ENCODE measurements at regions not wholly inside any gene's neighbourhood (a gene's known extent, or its start where the extent isn't known, plus 50 kb on each side); places are given as distances from the start of the nearest gene placed in this dataset.

DNA sequence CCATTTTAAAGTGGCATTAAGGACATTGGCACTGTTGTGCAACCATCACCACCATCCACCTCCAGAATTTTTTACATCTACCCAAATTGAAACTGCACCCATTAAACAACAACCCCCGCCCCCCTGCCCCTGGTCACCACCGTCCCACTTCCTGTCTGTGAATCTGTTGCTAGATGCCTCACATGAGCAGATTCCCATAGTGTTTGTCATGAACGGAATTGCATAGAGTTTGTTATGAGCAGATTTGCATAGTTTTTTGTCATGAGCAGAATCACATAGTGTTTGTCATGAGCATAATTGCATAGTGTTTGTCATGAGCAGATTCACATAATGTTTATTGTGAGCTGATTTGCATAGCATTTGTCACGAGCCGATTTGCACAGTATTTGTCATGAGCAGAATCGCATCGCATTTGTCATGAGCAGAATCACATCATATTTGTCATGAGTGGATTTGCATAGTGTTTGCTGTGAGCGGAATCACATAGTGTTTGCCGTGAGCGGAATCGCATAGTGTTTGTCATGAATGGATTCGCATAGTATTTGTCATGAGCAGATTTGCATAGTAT, 54.0 kb upstream of the GTF3A start:
- no peak for DNase-seq

DNA sequence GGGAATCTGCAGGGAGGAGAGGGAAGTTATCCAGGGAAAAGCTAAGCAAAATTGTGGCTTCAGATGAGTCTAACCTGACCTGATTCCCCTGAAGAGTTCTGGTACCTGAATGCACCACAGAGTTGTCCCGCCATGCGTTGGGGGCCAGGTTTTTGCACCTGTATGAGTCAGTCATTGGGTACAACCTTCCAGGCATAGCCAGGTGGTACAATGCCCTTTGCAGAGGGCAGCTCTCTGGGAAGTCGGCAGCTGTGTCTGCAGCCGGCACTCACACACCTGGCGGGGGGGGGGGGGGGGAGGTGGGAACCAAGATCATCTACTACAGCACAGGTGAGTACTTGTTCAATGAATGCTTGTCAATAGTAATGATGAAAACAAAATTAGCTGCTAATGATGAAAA, 52.5 kb upstream of the GTF3A start:
- no peak for DNase-seq

DNA sequence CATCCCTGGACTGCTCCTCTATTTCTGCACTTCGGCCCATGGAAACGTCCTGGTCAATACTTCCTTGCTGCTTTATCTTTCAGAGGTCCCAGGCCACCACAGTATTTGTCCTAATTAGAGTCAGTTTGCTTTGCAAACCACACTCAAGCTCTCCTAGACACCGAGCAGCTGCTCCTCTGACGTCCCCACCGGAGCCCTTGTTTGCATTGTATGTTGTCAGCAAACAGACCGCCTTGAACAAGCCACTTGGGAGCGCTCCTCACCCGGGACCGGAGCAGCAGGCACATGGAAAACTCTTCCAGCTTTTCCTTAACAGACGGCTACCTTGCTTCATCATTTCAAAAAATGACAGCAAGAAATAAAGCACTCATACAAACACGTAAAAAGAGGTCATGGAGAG, 51.5 kb upstream of the GTF3A start:
- DNase-seq = no peak

DNA sequence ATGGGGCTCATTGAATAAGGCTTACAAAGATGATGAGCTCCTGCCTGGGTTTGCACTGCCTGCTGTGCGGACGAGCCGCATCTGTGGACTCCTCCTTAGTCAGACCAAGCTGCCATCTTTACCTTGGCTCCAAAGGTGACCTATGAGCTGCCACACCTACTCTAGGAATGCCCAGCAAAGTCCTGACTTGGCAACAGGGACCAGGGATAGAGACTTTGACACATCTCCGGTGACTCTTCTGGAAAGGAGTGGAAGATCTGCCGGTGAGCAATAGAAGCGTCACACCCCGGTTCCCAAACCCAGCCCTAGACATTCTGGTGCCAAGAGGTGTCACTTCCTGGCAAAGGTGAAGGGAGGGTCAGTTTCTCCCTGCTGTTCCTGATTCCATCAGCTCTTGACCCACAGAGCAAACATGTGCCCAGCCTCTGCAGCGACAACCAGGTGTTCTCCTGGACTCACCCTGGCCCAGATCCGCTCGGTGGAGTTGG, 50.2 kb upstream of the GTF3A start:
- DNase-seq = no peak
